ENCODE measurements at regions not wholly inside any gene's neighbourhood (a gene's known extent, or its start where the extent isn't known, plus 50 kb on each side); places are given as distances from the start of the nearest gene placed in this dataset.

GRCh38 chr12:102638777-102639176 lies 158.4 kb upstream of the IGF1 start:
- Histone ChIP-seq H2BK5ac (ENCODE audit: low read depth, low read length) (no peak overlapping the region), H4K5ac (ENCODE audit: insufficient read length, low read depth, low read length) (no peak overlapping the region), H3K14ac (ENCODE audit: insufficient read length) (no peak overlapping the region), H3K27ac (ENCODE audit: low read depth, low read length) (no peak overlapping the region), H3K56ac (replicated peaks; ENCODE audit: insufficient read length, low read depth, low read length) (no peak overlapping the region), H3K18ac (ENCODE audit: extremely low read depth, low read length) (no peak overlapping the region), H2AFZ (ENCODE audit: low read length) (no peak overlapping the region), H3K27me3 (replicated peaks in 1 of 4; ENCODE audit: control insufficient read depth in 3 of 4, extremely low read depth in 1 of 4, insufficient read depth in 3 of 4, low read length in 3 of 4) (no peaks in the 10 kb centered on the region), H3K9ac (replicated peaks in 1 of 4; ENCODE audit: extremely low read depth in 1 of 4, low read depth in 3 of 4, low read length in 3 of 4) (no peak overlapping the region), H4K91ac (replicated peaks; ENCODE audit: insufficient read length, low read length) (no peak overlapping the region), H3K4ac (replicated peaks; ENCODE audit: insufficient read length, low read depth, low read length) (no peak overlapping the region), H3K36me3 (ENCODE audit: control insufficient read depth in 2 of 4, insufficient read depth in 4 of 4, low read length in 3 of 4) (no peaks in the 10 kb centered on the region), H3K4me2 (ENCODE audit: insufficient read depth in 1 of 2, low read depth in 2 of 2, low read length in 2 of 2) (no peak overlapping the region), H3K4me1 (replicated peaks in 1 of 4; ENCODE audit: control insufficient read depth in 3 of 4, insufficient read depth in 4 of 4, low read length in 3 of 4) (peaks cover 0 to 3% (median 0%) of the 10 kb centered on the region in 4 experiments; a peak in 1 of 7 replicates), H4K8ac (ENCODE audit: extremely low read depth, insufficient read depth, low read length) (no peak overlapping the region), H3K79me2 (ENCODE audit: control insufficient read depth in 1 of 2, insufficient read depth in 2 of 2, low read length in 2 of 2) (no peaks in the 10 kb centered on the region), H2AK5ac (ENCODE audit: low read depth, low read length) (no peak overlapping the region), H3K9me3 (ENCODE audit: insufficient read depth in 2 of 2, low read depth in 1 of 2, low read length in 1 of 2) (0 out of 4 replicates have a peak, but pooled peaks cover 0 to 4% of the 10 kb centered on the region in 2 experiments), H2BK12ac (ENCODE audit: low read depth, low read length) (no peak overlapping the region), H2BK15ac (ENCODE audit: low read length) (no peak overlapping the region), H3K23me2 (ENCODE audit: low read depth, low read length) (no peaks in the 10 kb centered on the region), H3K79me1 (ENCODE audit: low read depth, low read length) (no peaks in the 10 kb centered on the region), H4K20me1 (replicated peaks in 1 of 2; ENCODE audit: control insufficient read depth in 1 of 2, insufficient read depth in 2 of 2, low read length in 2 of 2) (no peaks in the 10 kb centered on the region), H2BK120ac (replicated peaks; ENCODE audit: low read depth, low read length) (no peak overlapping the region), H2BK20ac (ENCODE audit: low read length) (no peak overlapping the region), H3K4me3 (ENCODE audit: extremely low read depth in 1 of 4, insufficient read depth in 2 of 4, low read depth in 3 of 4, low read length in 4 of 4) (no peak overlapping the region), H3K23ac (ENCODE audit: insufficient read length) (no peak overlapping the region)
- CTCF ChIA-PET (ENCODE audit: partially characterized antibody), result no interaction called here
- FAIRE-seq (no peak), DNase-seq (ENCODE audit: low read depth in 1 of 2, low spot score in 2 of 2) (no peak)
- POLR2A ChIA-PET (ENCODE audit: partially characterized antibody), result no interaction called here
- WGBS, 2 experiments (ENCODE audit: extremely low coverage in 1 of 2, insufficient coverage in 1 of 2, insufficient read length in 1 of 2, insufficient replicate concordance in 2 of 2, low coverage in 1 of 2, low lambda C conversion rate in 2 of 2, missing lambda C conversion rate in 1 of 2), result 96% methylated on average over 1 of the region's 1 CpG; no CpG with 5 or more reads in 1 of the 2 experiments
- TF ChIP-seq FOSL1 (IDR thresholded peaks at IDR 0.05; ENCODE audit: insufficient read depth, low read depth, low read length) (no peak), ZNF274 (IDR thresholded peaks at IDR 0.05; ENCODE audit: borderline replicate concordance, extremely low read depth, low read length) (no peak), BACH1 (IDR thresholded peaks at IDR 0.05; ENCODE audit: low read length) (no peak; the same call in 1 of the 2 replicates), TEAD4 (IDR thresholded peaks at IDR 0.05; ENCODE audit: low read depth, low read length) (no peak), EP300 (IDR thresholded peaks at IDR 0.05; ENCODE audit: borderline replicate concordance in 1 of 2, low read depth in 2 of 2, low read length in 2 of 2) (no peak), HDAC2 (IDR thresholded peaks at IDR 0.05; ENCODE audit: borderline replicate concordance in 1 of 2, low read depth in 2 of 2, low read length in 2 of 2) (no peak), GTF2F1 (IDR thresholded peaks at IDR 0.05; ENCODE audit: borderline replicate concordance, low read depth, low read length) (no peak)

Data from H1 (cell line).